ENCODE measurements at regions not wholly inside any gene's neighbourhood (a gene's known extent, or its start where the extent isn't known, plus 50 kb on each side); places are given as distances from the start of the nearest gene placed in this dataset.

- 24% methylated on average over 4 of the region's 4 CpGs for WGBS (ENCODE audit: insufficient coverage, insufficient replicate concordance, low lambda C conversion rate, missing lambda C conversion rate)
Measured at GRCh38 chr2:14535156-14535555, 97.4 kb upstream of the LRATD1 start.

More at GRCh38 chr2:14535156-14535555, 97.4 kb upstream of the LRATD1 start:
- FAIRE-seq (no peak), ATAC-seq (no peak), DNase-seq (ENCODE audit: low read depth, low spot score) (no peak)
- no peaks in the 10 kb centered on the region for H3K4me1 ChIP-seq (ENCODE audit: control insufficient read depth, insufficient read depth, low read length)
- H2AFZ ChIP-seq (ENCODE audit: control insufficient read depth, low read depth, low read length) = no peak overlapping the region
- H3K27ac ChIP-seq (ENCODE audit: control insufficient read depth, insufficient read depth) = no peak overlapping the region
- no peak overlapping the region for H3K4me3 ChIP-seq
- ChIA-PET CTCF (interaction anchor here (1.2 kb wide), 1 partner anchor 11 kb away, joined by 3 read pairs; no protein-coding TSS in a partner anchor), RAD21 (ENCODE audit: unreplicated experiment) (no interaction called here), POLR2A (no interaction called here), SMC1A (ENCODE audit: uncharacterized antibody, unreplicated experiment) (interaction anchor here (1.0 kb wide), 1 partner anchor 47 kb away, joined by 3 read pairs; no protein-coding TSS in a partner anchor)
- intact Hi-C loops (cut with micrococcal nuclease; ENCODE audit: unreplicated experiment) (no loop called here), in situ Hi-C loops (cut with MboI) (no loop called here)
- BruUV-seq (replicated peaks) = no TSS peak
- TF ChIP-seq IRF5 (IDR thresholded peaks at IDR 0.05; ENCODE audit: borderline replicate concordance) (no peak), ZNF592 (IDR thresholded peaks at IDR 0.05) (no peak), YY1 (IDR thresholded peaks at IDR 0.05; ENCODE audit: low read depth, low read length) (no peak), HCFC1 (IDR thresholded peaks at IDR 0.05; ENCODE audit: low read length) (no peak)
- H3K9ac ChIP-seq (ENCODE audit: control insufficient read depth, insufficient read depth, low read length) = no peak overlapping the region
- no peaks in the 10 kb centered on the region for H3K9me3 ChIP-seq (replicated peaks; ENCODE audit: control insufficient read depth, insufficient read depth, low read length)
- H3K4me2 ChIP-seq (ENCODE audit: control insufficient read depth, insufficient read depth) = no peak overlapping the region
- H3K79me2 ChIP-seq (ENCODE audit: control insufficient read depth, insufficient read depth, low read length) = no peaks in the 10 kb centered on the region
- H4K20me1 ChIP-seq (ENCODE audit: control insufficient read depth, insufficient read depth) = no peaks in the 10 kb centered on the region
- H3K27me3 ChIP-seq (replicated peaks in 1 of 2; ENCODE audit: control insufficient read depth in 2 of 2, insufficient read depth in 2 of 2, low read length in 1 of 2) = no peaks in the 10 kb centered on the region
- H3K36me3 ChIP-seq (ENCODE audit: control insufficient read depth in 2 of 2, insufficient read depth in 2 of 2, low read length in 1 of 2) = no peaks in the 10 kb centered on the region
